ENCODE measurements at regions not wholly inside any gene's neighbourhood (a gene's known extent, or its start where the extent isn't known, plus 50 kb on each side); places are given as distances from the start of the nearest gene placed in this dataset.

GRCh38 chr17:55632893-55633292 is 89.8 kb downstream of the TMEM100 start:
- no peak for DNase-seq (ENCODE audit: low read depth)
- no peak overlapping the region for H3K4me3 ChIP-seq (ENCODE audit: low read depth, low read length)
- TF ChIP-seq POLR2A (IDR thresholded peaks at IDR 0.05; ENCODE audit: extremely low read depth, insufficient read length) (no peak), CTCF (IDR thresholded peaks at IDR 0.05; ENCODE audit: low read depth, low read length) (no peak), MAX (IDR thresholded peaks at IDR 0.05; ENCODE audit: low read depth, low read length) (no peak), MYC (IDR thresholded peaks at IDR 0.05; ENCODE audit: low read depth, low read length) (no peak)

- H3K4me3 ChIP-seq (ENCODE audit: low read depth, low read length): no peak overlapping the region
- no peak for TF ChIP-seq MAX (IDR thresholded peaks at IDR 0.05; ENCODE audit: low read depth, low read length)
- DNase-seq (ENCODE audit: low read depth): no peak
Measured at GRCh38 chr17:55632236-55632635, 90.4 kb downstream of the TMEM100 start.

GRCh38 chr17:55629995-55630394 is 92.7 kb downstream of the TMEM100 start:
- H3K4me3 ChIP-seq (ENCODE audit: low read depth, low read length): no peak overlapping the region
- no peak for DNase-seq (ENCODE audit: low read depth)
- TF ChIP-seq MYC (IDR thresholded peaks at IDR 0.05; ENCODE audit: low read depth, low read length) (no peak), MAX (IDR thresholded peaks at IDR 0.05; ENCODE audit: low read depth, low read length) (no peak), CTCF (IDR thresholded peaks at IDR 0.05; ENCODE audit: low read depth, low read length) (no peak), POLR2A (IDR thresholded peaks at IDR 0.05; ENCODE audit: extremely low read depth, insufficient read length) (no peak)

GRCh38 chr17:55625521-55625920 is 97.1 kb downstream of the TMEM100 start:
- no peak for DNase-seq (ENCODE audit: low read depth)
- TF ChIP-seq CTCF (IDR thresholded peaks at IDR 0.05; ENCODE audit: low read depth, low read length) (no peak), MAX (IDR thresholded peaks at IDR 0.05; ENCODE audit: low read depth, low read length) (no peak), POLR2A (IDR thresholded peaks at IDR 0.05; ENCODE audit: extremely low read depth, insufficient read length) (no peak), MYC (IDR thresholded peaks at IDR 0.05; ENCODE audit: low read depth, low read length) (no peak)
- no peak overlapping the region for H3K4me3 ChIP-seq (ENCODE audit: low read depth, low read length)

- DNase-seq (ENCODE audit: low read depth): no peak
- no peak overlapping the region for H3K4me3 ChIP-seq (ENCODE audit: low read depth, low read length)
- TF ChIP-seq MYC (IDR thresholded peaks at IDR 0.05; ENCODE audit: low read depth, low read length) (no peak), MAX (IDR thresholded peaks at IDR 0.05; ENCODE audit: low read depth, low read length) (no peak), CTCF (IDR thresholded peaks at IDR 0.05; ENCODE audit: low read depth, low read length) (no peak), POLR2A (IDR thresholded peaks at IDR 0.05; ENCODE audit: extremely low read depth, insufficient read length) (no peak)
Measured at GRCh38 chr17:55624772-55625433, 97.8 kb downstream of the TMEM100 start.

GRCh38 chr17:55622547-55622946 is 100.1 kb downstream of the TMEM100 start:
- no peak for DNase-seq (ENCODE audit: low read depth)
- TF ChIP-seq MYC (IDR thresholded peaks at IDR 0.05; ENCODE audit: low read depth, low read length) (no peak), MAX (IDR thresholded peaks at IDR 0.05; ENCODE audit: low read depth, low read length) (no peak), POLR2A (IDR thresholded peaks at IDR 0.05; ENCODE audit: extremely low read depth, insufficient read length) (no peak), CTCF (IDR thresholded peaks at IDR 0.05; ENCODE audit: low read depth, low read length) (no peak)

More at GRCh38 chr17:55622547-55622946, 100.1 kb downstream of the TMEM100 start:
- no peak overlapping the region for H3K4me3 ChIP-seq (ENCODE audit: low read depth, low read length)
